Panc1 (cell line): ENCODE measurements at regions not wholly inside any gene's neighbourhood (a gene's known extent, or its start where the extent isn't known, plus 50 kb on each side); places are given as distances from the start of the nearest gene placed in this dataset.

ENCODE experiments used
- ATAC-seq: fragments of 200-7000 bp; cut with Tn5 transposase; 2 replicates; pipeline ENCODE4 v1.9.1; 2020; ENCODE audit warnings: mild to moderate bottlenecking, moderate library complexity
- BruUV-seq: library from RNA; stranded (reverse); fragments of 400-500 nt; replicated peaks from 2 replicates; lab custom pipeline; 2021; lab: Mats Ljungman, UMichigan
- CTCF ChIA-PET: fragments of 300-600 bp; sonication (Branson Sonifier 250); formaldehyde crosslinking; loops from one replicate; lab custom pipeline; 2022; ENCODE audit warnings: antibody characterized with exemption; lab: Charles Lee
- POLR2A ChIA-PET: fragments of 300-600 bp; sonication (Branson Sonifier 250); formaldehyde crosslinking; loops from one replicate; lab custom pipeline; 2022; ENCODE audit warnings: antibody characterized with exemption; lab: Charles Lee
- DNase-seq: peaks from one replicate; pipeline ENCODE4 v3.0.0-alpha.2; 2010; ENCODE audit warnings: low read depth, low spot score
- H3K27ac ChIP-seq: 2 replicates; pipeline ENCODE4 v1.5.1; 2011; ENCODE audit warnings: mild to moderate bottlenecking, low read length, inconsistent platforms
- H3K27me3 ChIP-seq: fragments of 200-500 bp; sonication (Bioruptor generic); 2 replicates; pipeline ENCODE4 v1.6.0; 2014; ENCODE audit warnings: low read length, inconsistent platforms; ENCODE audit not compliant: control insufficient read depth, insufficient read depth
- H3K36me3 ChIP-seq: fragments of 200-500 bp; sonication (Bioruptor generic); 2 replicates; pipeline ENCODE4 v1.5.1; 2014; ENCODE audit warnings: inconsistent platforms, mild to moderate bottlenecking, low read length, moderate library complexity; ENCODE audit not compliant: control insufficient read depth, insufficient read depth
- H3K4me1 ChIP-seq: 2 replicates; pipeline ENCODE4 v1.5.1; 2011; ENCODE audit warnings: inconsistent platforms, mild to moderate bottlenecking, low read length, moderate library complexity; ENCODE audit not compliant: control insufficient read depth, insufficient read depth
- H3K4me3 ChIP-seq, 2 experiments: 2 replicates each; pipeline ENCODE4 v1.5.1; 2011 to 2012; ENCODE audit warnings: low read depth in 2 of 2, low read length in 2 of 2, mild to moderate bottlenecking in 2 of 2, inconsistent platforms in 1 of 2, moderate library complexity in 1 of 2
- H3K9me3 ChIP-seq: fragments of 200-500 bp; sonication (Bioruptor generic); 2 replicates; pipeline ENCODE4 v1.5.1; 2014; ENCODE audit warnings: low read depth, mild to moderate bottlenecking, inconsistent platforms, low read length, moderate library complexity; ENCODE audit not compliant: control insufficient read depth, insufficient read depth
- POLR2AphosphoS5 ChIP-seq: IDR thresholded peaks from 2 replicates; pipeline ENCODE4 v1.6.1; 2012; ENCODE audit warnings: mild to moderate bottlenecking, low read depth, low read length, moderate library complexity
- SIN3A ChIP-seq: IDR thresholded peaks from 2 replicates; pipeline ENCODE4 v1.6.1; 2012; ENCODE audit warnings: low read depth, mild to moderate bottlenecking, low read length, moderate library complexity, borderline replicate concordance; ENCODE audit not compliant: insufficient read depth
- TCF7L2 ChIP-seq: IDR thresholded peaks from 2 replicates; pipeline ENCODE4 v1.6.1; 2011; ENCODE audit warnings: mild to moderate bottlenecking, low read depth, low read length, inconsistent platforms
- in situ Hi-C: cut with HindIII; loops from 2 replicates; pipeline ENCODE4 v1.10.0; 2016; ENCODE audit warnings: low sequenced_read_pairs, low pct_unique_long_range_greater_than_20kb
- intact Hi-C: fragments of 100-400 bp; cut with micrococcal nuclease; formaldehyde crosslinking; loops from one replicate; pipeline ENCODE4 v1.10.0; 2022; ENCODE audit not compliant: unreplicated experiment
- TF ChIP-seq, protein P1 (sequence below), 2 experiments: IDR thresholded peaks; 2 replicates each; pipeline ENCODE4 v1.6.1; 2011 to 2012; ENCODE audit warnings: low read depth in 2 of 2, control low read depth in 1 of 2, low read length in 1 of 2, mild to moderate bottlenecking in 1 of 2, moderate library complexity in 1 of 2; ENCODE audit not compliant: insufficient read depth in 1 of 2
- TF ChIP-seq, protein P2 (sequence below): fragments of 450-650 bp; IDR thresholded peaks from 2 replicates; pipeline ENCODE4 v1.5.1; 2017; ENCODE audit warnings: mild to moderate bottlenecking

DNA sequence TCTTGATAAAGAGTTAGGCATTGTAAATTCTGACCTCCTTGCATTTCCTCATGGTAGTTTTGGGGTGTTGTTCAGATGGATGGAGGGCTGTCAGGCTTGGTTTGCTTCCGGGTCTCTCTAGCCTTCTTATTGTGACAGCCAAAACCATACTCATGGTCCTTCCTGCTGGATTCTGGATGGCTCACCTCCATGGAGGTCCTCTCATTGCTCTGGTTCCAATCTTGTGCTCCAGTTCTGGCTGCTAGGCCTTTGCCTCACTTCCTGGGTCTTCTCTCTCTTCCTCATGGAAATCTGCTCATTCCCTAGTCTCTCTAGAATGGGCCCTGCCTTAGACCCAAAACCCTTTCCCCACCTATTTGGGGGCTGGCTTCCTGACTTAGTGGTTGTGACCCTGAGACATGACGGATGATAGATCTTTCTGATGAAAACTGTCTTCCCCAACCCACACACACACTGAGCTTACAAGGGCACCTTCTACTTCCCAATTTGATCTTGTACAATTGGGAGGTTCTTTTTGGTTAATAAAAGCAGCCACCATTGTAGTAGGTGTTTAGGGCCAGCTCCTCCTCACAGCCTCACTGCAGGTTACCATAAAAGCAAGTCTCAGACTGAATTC, 66.2 kb upstream of the XCR1 start:
- TF ChIP-seq, protein P1, sequence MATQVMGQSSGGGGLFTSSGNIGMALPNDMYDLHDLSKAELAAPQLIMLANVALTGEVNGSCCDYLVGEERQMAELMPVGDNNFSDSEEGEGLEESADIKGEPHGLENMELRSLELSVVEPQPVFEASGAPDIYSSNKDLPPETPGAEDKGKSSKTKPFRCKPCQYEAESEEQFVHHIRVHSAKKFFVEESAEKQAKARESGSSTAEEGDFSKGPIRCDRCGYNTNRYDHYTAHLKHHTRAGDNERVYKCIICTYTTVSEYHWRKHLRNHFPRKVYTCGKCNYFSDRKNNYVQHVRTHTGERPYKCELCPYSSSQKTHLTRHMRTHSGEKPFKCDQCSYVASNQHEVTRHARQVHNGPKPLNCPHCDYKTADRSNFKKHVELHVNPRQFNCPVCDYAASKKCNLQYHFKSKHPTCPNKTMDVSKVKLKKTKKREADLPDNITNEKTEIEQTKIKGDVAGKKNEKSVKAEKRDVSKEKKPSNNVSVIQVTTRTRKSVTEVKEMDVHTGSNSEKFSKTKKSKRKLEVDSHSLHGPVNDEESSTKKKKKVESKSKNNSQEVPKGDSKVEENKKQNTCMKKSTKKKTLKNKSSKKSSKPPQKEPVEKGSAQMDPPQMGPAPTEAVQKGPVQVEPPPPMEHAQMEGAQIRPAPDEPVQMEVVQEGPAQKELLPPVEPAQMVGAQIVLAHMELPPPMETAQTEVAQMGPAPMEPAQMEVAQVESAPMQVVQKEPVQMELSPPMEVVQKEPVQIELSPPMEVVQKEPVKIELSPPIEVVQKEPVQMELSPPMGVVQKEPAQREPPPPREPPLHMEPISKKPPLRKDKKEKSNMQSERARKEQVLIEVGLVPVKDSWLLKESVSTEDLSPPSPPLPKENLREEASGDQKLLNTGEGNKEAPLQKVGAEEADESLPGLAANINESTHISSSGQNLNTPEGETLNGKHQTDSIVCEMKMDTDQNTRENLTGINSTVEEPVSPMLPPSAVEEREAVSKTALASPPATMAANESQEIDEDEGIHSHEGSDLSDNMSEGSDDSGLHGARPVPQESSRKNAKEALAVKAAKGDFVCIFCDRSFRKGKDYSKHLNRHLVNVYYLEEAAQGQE (IDR thresholded peaks at IDR 0.05; ENCODE audit: insufficient read depth in 1 of 2, low read depth in 2 of 2, low read length in 1 of 2): no peak
- no peak for TF ChIP-seq TCF7L2
- no peak for TF ChIP-seq SIN3A
- TF ChIP-seq, protein P2, sequence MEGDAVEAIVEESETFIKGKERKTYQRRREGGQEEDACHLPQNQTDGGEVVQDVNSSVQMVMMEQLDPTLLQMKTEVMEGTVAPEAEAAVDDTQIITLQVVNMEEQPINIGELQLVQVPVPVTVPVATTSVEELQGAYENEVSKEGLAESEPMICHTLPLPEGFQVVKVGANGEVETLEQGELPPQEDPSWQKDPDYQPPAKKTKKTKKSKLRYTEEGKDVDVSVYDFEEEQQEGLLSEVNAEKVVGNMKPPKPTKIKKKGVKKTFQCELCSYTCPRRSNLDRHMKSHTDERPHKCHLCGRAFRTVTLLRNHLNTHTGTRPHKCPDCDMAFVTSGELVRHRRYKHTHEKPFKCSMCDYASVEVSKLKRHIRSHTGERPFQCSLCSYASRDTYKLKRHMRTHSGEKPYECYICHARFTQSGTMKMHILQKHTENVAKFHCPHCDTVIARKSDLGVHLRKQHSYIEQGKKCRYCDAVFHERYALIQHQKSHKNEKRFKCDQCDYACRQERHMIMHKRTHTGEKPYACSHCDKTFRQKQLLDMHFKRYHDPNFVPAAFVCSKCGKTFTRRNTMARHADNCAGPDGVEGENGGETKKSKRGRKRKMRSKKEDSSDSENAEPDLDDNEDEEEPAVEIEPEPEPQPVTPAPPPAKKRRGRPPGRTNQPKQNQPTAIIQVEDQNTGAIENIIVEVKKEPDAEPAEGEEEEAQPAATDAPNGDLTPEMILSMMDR: no peak
- TF ChIP-seq POLR2AphosphoS5: no peak
- ATAC-seq (no peak), DNase-seq (no peak)
- in situ Hi-C loops (no loop called here), intact Hi-C loops (no loop called here)
- BruUV-seq: no TSS peak
- Histone ChIP-seq H3K4me1 (no peaks in the 10 kb centered on the region), H3K9me3 (no peaks in the 10 kb centered on the region), H3K27me3 (no peaks in the 10 kb centered on the region), H3K36me3 (no peaks in the 10 kb centered on the region), H3K27ac (no peak overlapping the region), H3K4me3 (no peak overlapping the region)
- CTCF ChIA-PET: no interaction called here
- POLR2A ChIA-PET: no interaction called here

DNA sequence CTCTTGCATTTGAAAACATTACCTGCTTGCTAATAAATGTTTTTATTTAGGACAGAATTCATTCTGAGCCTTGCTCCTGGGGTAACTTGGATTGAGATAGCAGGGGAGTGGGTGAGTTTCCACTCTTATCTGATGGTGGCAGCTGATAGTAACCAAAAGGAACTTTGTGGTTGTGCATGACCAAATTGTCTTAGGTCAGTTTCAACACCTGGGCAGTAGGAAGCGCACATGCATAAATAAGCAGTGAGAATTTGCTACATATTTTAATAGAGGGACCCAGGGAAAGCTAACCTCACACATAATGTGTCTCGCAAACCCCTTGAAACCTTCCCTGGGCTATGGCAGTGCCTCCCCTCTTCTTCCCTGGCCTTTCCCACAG, 65.4 kb upstream of the XCR1 start:
- POLR2A ChIA-PET: no interaction called here
- H3K9me3 ChIP-seq: no peaks in the 10 kb centered on the region
- ATAC-seq (no peak), DNase-seq (no peak)
- H3K4me1 ChIP-seq: no peaks in the 10 kb centered on the region
- TF ChIP-seq POLR2AphosphoS5 (no peak), TCF7L2 (no peak), SIN3A (no peak)
- TF ChIP-seq, protein P2: no peak
- TF ChIP-seq, protein P1 (IDR thresholded peaks at IDR 0.05; ENCODE audit: insufficient read depth in 1 of 2, low read depth in 2 of 2, low read length in 1 of 2): no peak
- in situ Hi-C loops (no loop called here), intact Hi-C loops (no loop called here)
- no peak overlapping the region for H3K27ac ChIP-seq
- no peaks in the 10 kb centered on the region for H3K36me3 ChIP-seq
- no TSS peak for BruUV-seq
- no peak overlapping the region for H3K4me3 ChIP-seq
- CTCF ChIA-PET: no interaction called here
- no peaks in the 10 kb centered on the region for H3K27me3 ChIP-seq
